Limb (tissue), 2 donors: ENCODE measurements at regions not wholly inside any gene's neighbourhood (a gene's known extent, or its start where the extent isn't known, plus 50 kb on each side); places are given as distances from the start of the nearest gene placed in this dataset.
"Not testable (repeated sequence)": the region's sequence is repeated elsewhere in the genome, so short reads cannot be mapped to it uniquely, and the experiment has no call there.

Experiments used
- DNase-seq, 2 donors: peaks; one replicate each; pipeline ENCODE4 v3.0.0-alpha.2; 2016; ENCODE audit errors: extremely low spot score in 2 of 2

DNA sequence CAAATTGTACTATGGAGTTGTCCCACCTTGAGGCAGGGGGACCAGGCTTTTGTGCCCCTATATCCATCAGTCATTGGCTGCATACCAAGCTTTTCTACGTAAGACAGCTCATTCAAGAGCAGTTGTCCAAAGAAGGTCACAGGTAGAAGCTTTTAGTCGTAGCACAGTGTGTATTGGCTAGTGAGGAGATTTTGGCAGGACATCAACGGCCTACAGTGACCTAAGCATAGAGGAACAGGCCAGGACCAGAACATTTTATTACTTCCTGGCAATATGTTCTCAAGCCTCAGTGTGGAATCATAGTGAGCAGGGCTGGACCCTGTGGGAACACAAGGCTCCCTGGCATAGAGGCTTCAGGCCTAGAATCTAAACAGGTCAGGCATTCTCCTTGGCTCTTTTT, 105.4 kb upstream of the ANKRD28 start:
- peak; percentile 30 to 38 for DNase-seq

DNA sequence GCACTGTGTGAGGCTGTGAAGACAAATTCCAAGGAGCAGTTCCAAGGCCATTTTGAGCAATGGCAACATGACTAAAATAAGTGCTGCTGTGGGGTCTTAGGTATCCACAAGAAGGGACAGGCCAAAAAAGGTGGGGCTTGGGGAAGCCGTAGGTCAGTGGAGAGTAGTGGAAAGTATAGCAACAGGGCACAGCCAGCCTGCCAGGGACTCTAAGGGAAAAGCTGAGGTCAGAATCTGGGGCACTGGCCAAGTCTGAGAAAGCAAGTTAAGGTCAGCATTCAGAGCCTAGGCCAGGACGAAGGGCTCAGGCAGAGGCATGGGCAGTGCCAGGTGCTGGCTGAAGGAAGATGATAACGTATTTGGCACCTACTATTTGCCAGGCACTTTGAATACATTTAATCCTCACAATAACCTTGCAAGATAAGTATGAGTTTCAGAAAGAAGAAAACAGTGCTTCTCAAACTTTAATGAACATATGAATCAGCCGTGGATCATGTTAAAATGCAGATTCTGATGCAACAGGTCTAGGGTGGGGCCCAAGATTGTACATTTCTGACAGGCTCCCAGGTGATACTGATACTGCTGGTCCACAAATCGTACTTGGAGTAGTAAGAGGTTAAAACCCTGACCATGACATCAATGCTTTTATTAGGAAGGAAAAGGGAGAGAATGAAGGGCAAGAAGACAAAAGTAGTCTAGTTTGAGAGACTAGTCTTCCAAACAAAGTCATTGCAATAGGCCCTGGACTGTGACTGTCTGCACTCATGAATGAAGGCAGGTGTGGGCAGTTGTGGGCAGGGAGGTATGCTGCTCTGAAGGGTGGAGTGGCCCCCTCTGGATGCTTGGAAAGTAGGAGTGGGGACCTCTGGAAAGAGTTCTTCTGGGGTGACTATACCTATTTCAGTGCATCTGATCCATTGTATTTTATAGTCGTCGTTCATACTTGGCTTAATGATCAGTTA, 106.3 kb upstream of the ANKRD28 start:
- peak in 1 of 2 donors; percentile 12 for DNase-seq

DNA sequence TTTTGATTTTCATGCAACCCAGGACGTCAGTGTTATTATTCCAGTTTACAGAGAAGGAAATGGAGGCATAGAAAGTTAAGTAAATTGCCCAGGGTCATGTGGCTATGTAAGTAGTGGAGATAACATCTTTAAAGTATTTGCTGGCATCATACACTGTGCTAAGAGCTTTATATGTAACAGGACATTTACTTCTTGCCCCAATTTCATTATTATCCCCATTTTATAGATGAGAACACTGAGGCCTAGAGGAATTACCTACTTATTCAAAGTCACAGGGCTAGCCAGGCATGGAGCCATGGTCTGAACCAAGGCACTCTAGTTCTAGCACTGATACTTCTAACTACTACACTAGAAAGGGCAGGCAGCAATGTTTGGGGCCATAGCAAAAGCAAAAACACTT, 107.3 kb upstream of the ANKRD28 start:
- no peak for DNase-seq

DNA sequence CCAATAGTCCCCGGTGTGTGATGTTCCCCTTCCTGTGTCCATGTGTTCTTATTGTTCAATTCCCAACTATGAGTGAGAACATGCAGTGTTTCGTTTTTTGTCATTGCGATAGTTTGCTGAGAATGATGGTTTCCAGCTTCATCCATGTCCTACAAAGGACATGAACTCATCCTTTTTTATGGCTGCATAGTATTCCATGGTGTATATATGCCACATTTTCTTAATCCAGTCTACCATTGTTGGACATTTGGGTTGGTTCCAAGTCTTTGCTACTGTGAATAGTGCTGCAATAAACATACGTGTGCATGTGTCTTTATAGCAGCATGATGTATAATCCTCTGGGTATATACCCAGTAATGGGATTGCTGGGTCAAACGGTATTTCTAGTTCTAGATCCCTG, 109.6 kb upstream of the ANKRD28 start:
- not testable (repeated sequence) for DNase-seq

DNA sequence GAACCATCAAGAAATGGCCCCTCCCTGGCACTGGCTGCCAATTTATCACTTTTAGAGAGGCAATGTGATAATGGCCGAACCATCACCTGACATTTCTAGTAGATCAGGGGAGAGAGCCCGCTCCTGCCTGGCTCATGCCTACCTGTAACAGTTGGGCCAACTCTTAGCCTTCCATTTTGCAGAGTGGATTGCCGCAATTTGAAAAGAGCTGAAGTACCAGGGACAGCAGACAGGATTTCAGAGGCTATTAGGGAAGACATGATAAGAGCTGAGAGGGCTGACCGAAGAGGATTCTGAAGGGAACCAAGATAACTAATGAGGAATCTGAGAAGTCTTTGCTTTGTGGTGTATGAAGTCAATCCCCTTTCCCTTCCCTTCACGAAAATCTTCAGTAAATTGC, 121.2 kb upstream of the ANKRD28 start:
- no peak for DNase-seq

DNA sequence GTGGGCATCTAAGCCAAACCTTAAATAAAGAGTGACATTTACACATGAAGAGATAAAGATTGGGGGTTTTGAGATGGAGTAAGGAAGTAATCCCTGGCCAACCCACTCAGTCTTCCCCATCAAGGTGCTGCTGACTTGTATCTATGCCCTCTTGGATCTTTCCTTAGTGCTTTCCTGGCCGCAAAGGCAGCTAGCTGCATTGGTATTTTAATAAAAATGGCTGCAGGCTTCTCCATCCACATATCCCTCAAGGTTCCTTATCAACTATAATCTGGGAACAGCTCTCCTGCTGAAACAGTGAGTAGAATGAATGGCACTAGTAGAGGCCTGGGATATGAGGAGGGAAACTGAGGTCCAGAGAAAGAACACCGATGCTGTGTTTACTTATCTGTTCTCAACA, 122.2 kb upstream of the ANKRD28 start:
- DNase-seq, result no peak

DNA sequence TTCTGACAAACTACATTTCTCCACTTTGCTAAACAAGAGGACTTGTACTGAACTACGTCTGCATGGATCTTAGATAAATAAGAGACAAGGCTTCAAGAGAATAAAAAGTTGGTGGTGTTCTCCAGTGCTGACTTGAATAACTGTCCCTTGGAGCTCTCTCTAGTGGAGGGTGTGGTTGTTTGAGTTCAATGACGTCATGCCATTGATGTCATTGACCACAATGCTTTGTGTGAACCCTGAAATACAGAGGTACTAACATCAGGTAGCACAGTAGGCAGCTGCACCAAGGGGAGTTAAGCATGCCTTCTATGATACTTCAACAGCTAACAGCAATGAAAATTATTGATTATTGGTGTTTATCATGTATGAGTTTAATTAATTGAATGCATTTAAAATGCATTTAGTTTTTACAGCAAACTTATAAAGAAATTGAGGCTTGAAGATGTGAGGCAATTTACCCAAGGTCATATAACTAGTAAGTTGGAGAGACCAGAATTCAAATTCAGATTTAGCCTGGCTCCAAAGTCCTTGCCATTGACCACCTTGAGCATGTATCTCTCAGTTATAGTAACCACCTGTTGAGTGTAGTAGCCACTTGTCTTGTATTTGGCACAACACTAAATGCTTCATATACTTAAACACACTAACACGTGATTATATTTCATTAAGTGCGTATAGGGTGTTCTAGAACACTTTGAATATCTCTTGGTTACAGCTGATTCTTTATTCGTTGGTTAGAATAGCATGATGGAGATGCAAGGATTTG, 126.0 kb upstream of the ANKRD28 start:
- no peak for DNase-seq

DNA sequence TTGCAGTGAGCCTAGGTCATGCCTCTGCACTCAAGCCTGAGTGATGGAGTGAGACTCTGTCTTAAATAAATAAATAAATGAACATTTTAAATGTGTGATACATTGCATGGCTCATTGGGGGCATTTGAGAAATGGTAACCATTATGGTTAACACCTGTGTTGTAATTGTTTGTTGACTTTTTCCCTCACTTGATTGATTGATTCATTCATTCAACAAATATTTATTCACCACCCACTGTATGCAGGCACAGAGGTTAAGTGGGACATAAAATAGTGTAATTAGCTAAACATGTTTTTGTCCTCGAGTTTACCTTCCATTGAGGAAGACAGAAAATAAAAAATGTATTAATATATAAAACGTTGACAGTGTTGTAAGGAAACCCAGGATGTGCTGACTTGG, 127.1 kb upstream of the ANKRD28 start:
- DNase-seq, result no peak

DNA sequence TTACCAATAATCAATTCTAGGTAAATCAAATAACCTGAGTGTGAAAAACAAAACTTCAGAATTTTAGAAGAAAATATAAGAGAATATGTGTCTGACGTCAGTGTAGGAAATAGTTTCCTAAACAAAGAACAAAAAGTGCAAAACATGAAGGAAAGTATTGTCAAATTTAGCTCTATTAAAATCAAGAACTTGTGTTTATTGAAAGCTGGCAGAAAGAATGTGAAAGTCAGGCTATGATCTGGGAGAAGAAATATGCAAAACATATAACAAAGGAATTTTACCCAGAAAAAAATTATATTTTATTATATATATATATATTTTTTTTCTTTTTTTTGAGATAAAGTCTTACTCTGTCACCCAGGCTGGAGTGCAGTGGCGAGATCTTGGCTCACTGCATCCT, 129.1 kb upstream of the ANKRD28 start:
- DNase-seq, result no peak

DNA sequence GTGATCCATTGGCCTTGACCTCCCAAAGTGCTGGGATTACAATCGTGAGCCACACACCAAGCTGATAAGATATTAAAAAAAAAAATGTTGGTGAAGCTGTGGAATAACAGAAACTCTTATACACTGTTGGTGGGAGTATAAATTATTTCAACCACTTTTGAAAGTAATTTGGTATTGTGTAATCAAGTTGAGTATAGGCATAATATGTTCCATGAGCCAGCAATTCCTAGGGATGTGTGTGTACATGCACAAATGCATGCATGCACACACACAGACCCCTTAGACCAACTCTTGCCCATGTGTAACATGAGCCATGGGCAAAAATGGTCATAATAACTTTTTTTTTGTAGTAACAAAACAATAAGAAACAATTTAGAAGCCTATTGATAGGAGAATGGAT, 130.2 kb upstream of the ANKRD28 start:
- no peak for DNase-seq

DNA sequence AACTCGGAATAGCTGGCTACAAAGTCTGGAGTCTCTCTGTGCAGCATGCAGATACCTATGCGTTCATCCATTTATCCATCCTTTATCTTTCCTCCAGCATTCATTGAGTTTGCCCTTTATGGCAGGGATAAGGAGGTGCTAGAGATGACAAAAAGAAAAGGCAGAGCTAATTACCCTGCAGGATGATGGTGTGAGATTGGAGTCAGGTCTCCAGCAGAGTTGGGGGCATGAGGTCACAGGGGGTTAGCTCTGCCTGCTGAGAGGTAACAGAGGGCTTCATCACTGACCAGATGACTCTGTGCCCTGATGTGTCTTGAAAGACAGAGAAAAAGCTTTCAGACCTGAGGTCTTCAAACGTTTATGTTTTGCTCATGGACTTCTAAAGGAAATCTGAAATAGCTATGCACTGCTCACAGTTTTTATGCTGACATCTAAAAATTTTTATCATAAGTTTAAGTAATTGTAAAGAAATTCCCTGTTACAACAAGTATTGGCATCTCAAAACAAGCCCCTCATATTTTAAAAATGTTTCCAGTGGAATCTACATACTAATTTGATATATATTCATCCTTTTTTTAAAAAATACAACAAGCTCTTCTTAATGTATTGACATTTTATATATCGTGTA, 132.3 kb upstream of the ANKRD28 start:
- no peak for DNase-seq

DNA sequence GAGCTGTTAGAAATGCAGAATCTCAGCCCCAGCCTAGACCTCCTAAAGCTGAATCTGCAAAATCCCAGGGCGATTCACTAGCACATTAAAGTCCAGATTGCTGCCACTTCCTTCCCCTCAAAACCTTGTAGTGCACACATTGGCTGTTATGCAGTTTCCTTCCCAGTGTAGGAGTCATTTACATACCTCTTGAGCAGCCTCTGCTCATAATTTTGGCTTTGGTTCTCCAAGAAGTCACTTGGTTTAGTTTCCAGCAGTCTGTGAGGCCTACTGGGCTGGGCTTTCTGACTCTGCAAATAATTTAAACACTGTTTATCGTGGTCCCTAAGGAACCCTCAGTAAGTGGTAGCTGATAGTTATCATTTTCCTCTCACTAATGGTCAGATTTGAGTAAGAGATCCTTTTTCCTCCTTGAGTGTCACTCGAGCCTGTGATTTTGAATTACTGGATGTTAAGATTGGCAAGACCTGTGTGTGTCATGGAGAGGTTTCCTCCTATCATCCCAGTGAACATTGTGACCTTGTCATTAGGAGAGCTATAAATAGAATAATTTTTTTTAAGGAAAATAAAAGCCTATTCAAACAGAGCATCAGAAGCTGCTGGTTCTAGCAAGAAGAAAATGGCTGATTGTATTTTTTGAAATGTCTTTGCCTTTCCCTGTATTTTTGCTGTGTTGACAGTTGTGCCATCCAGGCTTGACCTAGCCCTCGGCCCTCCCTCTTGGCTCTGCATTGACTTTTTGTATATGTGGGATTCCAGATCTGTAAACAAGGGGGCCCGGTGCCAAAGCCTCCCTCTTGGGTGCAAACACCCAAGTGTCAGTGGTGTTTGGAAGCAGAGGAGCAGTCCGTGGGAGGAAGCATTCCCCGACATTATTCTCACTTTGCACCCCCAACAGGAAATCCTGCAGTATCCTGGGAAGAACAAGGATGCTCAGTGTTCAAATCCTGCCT, 134.8 kb upstream of the ANKRD28 start:
- DNase-seq, result peak in 1 of 2 donors; percentile 25

DNA sequence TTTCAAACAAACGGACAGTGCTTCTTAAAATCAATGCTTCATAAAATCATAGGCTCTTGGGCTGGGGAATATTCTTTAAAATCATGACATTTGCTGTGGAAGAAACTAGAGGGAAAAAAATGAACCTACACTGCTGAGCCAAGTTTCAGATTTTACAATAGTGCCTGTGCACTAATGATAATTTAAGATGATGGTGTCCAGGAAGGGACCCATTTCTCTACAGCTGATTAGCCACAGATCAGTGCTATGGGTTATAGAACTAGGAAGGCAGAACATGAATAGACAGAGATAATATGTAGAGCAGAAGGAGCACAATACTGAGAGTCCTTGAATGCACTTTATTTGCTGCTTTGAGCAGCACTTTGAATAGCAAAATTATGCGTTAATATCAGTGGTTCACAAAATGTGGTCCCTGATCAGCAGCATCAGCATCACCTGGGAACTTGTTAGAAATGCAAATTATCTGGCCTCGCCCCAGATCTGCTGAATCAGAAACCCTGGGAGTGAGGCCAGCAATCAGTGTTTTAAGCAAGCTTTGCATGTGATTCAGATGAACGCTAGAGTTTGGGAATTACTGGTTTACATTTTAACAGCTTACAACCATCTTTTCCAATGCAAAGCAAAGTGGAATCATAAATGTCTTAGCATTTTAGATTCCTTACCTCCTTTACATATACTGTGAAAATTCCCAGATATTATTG, 135.8 kb upstream of the ANKRD28 start:
- no peak for DNase-seq

DNA sequence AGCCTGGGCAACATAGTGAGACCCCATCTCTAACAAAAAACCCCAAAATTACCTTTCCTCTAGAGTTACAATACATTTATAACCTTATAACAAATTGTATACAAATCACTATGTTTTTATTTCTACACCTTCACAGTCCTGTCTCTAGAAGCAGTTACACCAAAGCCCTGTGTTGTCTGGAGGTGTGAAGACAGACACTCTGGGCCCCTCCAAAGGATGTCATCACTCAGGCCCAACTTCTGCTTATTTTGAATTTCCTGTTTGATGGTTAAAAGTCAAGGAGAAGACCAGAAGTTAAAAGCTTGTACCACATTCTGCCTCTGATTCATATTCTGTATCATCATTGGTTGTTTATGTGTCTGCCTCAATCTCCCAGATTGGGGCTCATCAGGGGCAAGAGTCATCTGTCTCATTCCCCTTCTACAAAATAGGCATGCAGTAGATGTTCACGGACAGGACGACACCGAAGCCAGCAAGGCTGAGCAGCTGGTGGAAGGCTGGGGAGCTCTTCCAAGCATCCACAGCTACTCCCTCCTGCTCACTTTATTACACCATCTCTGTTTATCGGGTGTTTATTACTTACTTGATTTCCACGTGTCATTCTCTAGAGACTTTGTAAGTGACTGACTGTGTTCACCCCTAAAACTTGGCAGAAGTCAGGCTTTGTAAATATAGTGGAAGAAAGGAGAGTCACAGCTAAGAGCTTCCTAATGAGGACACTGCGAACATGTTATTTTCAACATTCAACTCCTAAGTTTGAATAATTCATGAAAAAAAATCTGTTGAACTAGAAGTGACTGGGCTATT, 136.8 kb upstream of the ANKRD28 start:
- DNase-seq, result no peak

DNA sequence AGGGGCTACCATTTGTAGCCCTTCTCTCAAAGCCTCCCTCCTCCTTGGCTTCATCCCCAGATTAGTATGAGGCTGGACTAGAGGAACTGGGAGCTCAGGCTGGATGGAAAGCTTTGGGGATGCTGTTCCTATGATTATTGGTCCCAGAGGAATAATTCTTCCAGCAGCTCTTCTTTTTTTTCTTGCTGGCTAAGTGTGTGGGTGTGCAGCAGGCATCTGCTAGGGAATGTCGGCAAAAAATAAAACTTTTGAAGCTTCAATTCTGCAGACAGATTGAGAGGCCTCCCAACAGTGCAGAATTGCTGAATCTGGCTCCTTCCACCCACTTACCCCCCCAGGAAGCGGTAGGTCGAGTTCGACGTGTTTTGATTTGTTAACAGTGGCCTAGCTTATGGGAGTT, 138.5 kb upstream of the ANKRD28 start:
- no peak for DNase-seq

DNA sequence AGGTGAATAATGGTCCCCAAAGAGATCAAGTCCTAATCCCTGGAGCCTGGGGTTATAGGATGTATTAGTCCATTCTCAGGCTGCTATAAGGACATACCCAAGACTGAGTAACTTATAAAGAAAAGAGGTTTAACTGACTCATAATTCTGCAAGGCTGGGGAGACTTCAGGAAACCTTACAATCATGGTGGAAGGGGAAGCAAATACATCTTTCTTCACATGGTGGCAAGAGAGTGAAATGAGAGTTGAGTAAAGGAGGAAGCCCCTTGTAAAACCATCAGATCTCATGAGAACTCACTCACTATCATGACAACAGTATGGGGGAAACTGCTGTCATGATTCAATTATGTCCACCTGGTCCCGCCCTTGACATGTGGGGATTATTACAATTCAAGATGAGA, 142.9 kb upstream of the ANKRD28 start:
- DNase-seq, result no peak

DNA sequence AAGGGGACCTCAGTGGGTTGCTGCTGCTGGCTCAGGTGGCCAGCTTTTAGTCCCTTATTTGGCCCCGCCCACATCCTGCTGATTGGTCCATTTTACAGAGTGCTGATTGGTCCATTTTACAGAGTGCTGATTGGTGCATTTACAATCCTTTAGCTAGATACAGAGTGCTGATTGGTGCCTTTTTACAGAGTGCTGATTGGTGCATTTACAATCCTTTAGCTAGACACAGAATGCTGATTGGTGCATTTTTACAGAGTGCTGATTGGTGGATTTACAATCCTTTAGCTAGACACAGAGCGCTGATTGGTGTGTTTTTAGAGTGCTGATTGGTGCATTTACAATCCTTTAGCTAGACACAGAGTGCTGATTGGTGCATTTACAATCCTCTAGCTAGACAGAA, 143.7 kb upstream of the ANKRD28 start:
- not testable (repeated sequence) for DNase-seq

DNA sequence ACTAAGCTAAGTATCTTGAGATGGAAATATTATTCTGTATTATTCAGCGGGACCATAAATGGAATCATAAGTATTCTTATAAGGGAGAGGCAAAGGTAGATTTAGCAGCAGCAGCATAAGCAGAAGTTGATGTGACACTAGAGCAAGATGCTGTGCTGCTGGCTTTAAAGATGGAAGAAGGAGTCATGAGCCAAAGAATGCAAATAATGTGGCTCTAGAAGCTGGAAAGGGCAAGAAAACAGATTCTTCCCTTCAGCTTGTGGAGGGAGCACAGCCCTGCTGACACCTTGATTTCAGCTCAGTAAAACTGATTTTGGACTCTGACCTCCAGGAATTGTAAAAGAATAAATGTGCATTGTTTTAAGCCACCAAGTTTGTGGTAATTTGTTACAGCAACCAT, 144.2 kb upstream of the ANKRD28 start:
- DNase-seq, result no peak

DNA sequence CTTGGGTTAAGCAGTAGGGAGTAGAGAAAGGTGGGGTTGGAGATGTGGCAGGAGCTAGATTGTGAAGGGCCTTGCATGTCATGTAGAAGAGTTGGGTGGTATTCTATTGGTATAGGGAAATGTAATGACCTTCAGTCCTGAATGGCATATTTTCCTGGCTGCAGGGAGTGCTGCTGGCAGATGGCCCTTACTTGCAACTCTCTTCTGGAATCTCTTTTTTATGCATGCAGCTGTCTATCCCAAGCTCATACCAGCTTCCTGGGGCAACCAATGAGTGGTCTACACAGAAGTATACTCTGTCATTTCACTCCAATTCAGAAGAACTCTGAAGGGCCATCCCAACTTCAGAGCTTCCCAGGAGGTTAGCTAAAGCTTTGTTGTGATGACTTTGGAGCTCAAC, 144.7 kb upstream of the ANKRD28 start:
- no peak for DNase-seq

DNA sequence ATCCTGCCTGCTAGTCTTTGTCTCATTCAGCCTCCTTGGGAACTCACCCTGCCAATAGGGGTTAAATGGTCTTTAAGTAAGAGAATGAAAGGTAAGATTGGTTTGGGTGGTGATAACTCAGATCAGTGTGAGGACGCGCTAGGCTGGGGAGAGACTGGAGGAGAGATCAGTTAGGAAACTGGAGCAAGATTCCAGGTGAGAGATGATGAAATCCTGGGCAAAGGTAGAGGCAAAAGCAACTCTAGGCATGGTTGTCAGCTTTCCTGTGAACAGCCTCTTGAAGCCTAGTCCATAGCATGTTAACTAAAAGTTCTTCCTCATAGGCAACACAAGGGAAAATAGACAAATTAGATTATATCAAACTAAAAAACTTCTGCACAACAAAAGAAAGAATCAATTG, 145.2 kb upstream of the ANKRD28 start:
- no peak for DNase-seq
